Muscle of leg (tissue), 3 donors: ENCODE measurements at regions not wholly inside any gene's neighbourhood (a gene's known extent, or its start where the extent isn't known, plus 50 kb on each side); places are given as distances from the start of the nearest gene placed in this dataset.
"Not testable (repeated sequence)": the region's sequence is repeated elsewhere in the genome, so short reads cannot be mapped to it uniquely, and the experiment has no call there.

Experiments used
- DNase-seq: peaks from one replicate; pipeline ENCODE4 v3.0.0; 2013
- H3K27ac ChIP-seq: one replicate; pipeline ENCODE4 v1.5.1; 2013; ENCODE audit warnings: mild to moderate bottlenecking, low read length, control low read depth
- H3K27me3 ChIP-seq: one replicate; pipeline ENCODE4 v1.6.1; 2013; ENCODE audit warnings: low read length; ENCODE audit not compliant: control insufficient read depth, insufficient read depth
- H3K36me3 ChIP-seq: one replicate; pipeline ENCODE4 v1.6.1; 2013; ENCODE audit warnings: low read length; ENCODE audit not compliant: control insufficient read depth, insufficient read depth
- H3K4me1 ChIP-seq: one replicate; pipeline ENCODE4 v1.6.1; 2013; ENCODE audit warnings: low read length; ENCODE audit not compliant: control insufficient read depth, insufficient read depth
- H3K4me3 ChIP-seq: one replicate; pipeline ENCODE4 v1.5.1; 2013; ENCODE audit warnings: low read length, control low read depth
- H3K9me3 ChIP-seq: replicated peaks from 2 replicates; pipeline ENCODE4 v1.6.1; 2013; ENCODE audit warnings: low read depth, low read length; ENCODE audit not compliant: control insufficient read depth
- WGBS: methylation state at CpG from one replicate; pipeline ENCODE4 v1.1.5; 2013; ENCODE audit warnings: missing lambda C conversion rate; ENCODE audit not compliant: insufficient coverage; 5-methylcytosine and 5-hydroxymethylcytosine counted together

GRCh38 chr13:44739120-44739519 is 163.0 kb upstream of the TSC22D1 start:
- Histone ChIP-seq H3K4me3 (no peak overlapping the region), H3K27ac (no peak overlapping the region), H3K36me3 (no peaks in the 10 kb centered on the region), H3K27me3 (no peaks in the 10 kb centered on the region), H3K9me3 (no peaks in the 10 kb centered on the region), H3K4me1 (peaks cover 13% of the 10 kb centered on the region)
- no peak for DNase-seq
- 100% methylated on average over 1 of the region's 4 CpGs for WGBS

- no peak overlapping the region for H3K4me3 ChIP-seq
- peaks cover 15% of the 10 kb centered on the region for H3K4me1 ChIP-seq
- no peak overlapping the region for H3K27ac ChIP-seq
- H3K9me3 ChIP-seq = no peaks in the 10 kb centered on the region
- H3K36me3 ChIP-seq = no peaks in the 10 kb centered on the region
- WGBS = 80% methylated on average over 1 of the region's 2 CpGs
- no peak for DNase-seq
- no peaks in the 10 kb centered on the region for H3K27me3 ChIP-seq
Observed at GRCh38 chr13:44738463-44738862, 162.3 kb upstream of the TSC22D1 start.

- H3K27ac ChIP-seq = no peak overlapping the region
- no peaks in the 10 kb centered on the region for H3K27me3 ChIP-seq
- H3K4me1 ChIP-seq = peaks cover 18% of the 10 kb centered on the region
- H3K36me3 ChIP-seq = no peaks in the 10 kb centered on the region
- no peak overlapping the region for H3K4me3 ChIP-seq
- WGBS = no CpG with 5 or more reads among the region's 4 CpGs
- H3K9me3 ChIP-seq = no peaks in the 10 kb centered on the region
- no peak for DNase-seq
Observed at GRCh38 chr13:44735806-44736205, 159.7 kb upstream of the TSC22D1 start.

DNA sequence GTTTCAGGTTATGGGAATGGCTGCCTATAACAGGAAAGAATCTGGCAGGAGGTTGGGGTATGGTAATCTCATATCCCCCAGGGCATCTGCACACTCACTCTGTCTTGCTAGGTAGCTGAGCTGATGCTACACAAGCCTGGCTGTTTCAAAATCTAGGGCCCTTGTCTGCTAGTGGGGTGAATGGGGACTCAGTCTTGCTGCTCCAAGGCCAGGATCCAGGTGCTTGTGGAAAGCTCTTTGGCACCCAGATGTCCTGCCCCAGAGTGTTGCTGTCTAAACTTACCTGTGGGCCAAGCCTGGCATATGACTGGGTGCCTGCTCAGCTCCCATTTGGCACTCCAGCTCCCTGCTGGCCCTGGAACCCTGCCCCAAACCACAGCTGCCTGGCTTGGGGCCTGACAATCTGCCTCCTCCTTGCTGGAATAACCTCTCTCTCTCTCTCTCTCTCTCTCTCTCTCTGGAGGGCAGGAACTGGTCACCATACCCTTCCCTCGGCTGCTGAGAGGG is 158.1 kb upstream of the TSC22D1 start:
- Histone ChIP-seq H3K27ac (peak overlapping the region; percentile 11), H3K9me3 (no peaks in the 10 kb centered on the region), H3K36me3 (no peaks in the 10 kb centered on the region), H3K4me3 (no peak overlapping the region), H3K4me1 (peaks cover 21% of the 10 kb centered on the region), H3K27me3 (no peaks in the 10 kb centered on the region)
- DNase-seq = peak; percentile 65
- 40% methylated on average over 1 of the region's 1 CpG for WGBS

GRCh38 chr13:44732503-44733098 is 156.5 kb upstream of the TSC22D1 start:
- no peaks in the 10 kb centered on the region for H3K36me3 ChIP-seq
- H3K27me3 ChIP-seq = no peaks in the 10 kb centered on the region
- WGBS = 72% methylated on average over 8 of the region's 13 CpGs
- no peak overlapping the region for H3K4me3 ChIP-seq
- no peaks in the 10 kb centered on the region for H3K9me3 ChIP-seq
- no peak for DNase-seq
- peaks cover 21% of the 10 kb centered on the region for H3K4me1 ChIP-seq
- H3K27ac ChIP-seq = no peak overlapping the region

GRCh38 chr13:44730851-44731250 is 154.7 kb upstream of the TSC22D1 start:
- no peak for DNase-seq
- H3K27ac ChIP-seq = no peak overlapping the region
- H3K27me3 ChIP-seq = no peaks in the 10 kb centered on the region
- no peaks in the 10 kb centered on the region for H3K9me3 ChIP-seq
- WGBS = no CpG with 5 or more reads among the region's 1 CpG
- no peak overlapping the region for H3K4me3 ChIP-seq
- H3K36me3 ChIP-seq = no peaks in the 10 kb centered on the region
- H3K4me1 ChIP-seq = peaks cover 21% of the 10 kb centered on the region

GRCh38 chr13:44730099-44730498 is 154.0 kb upstream of the TSC22D1 start:
- no peaks in the 10 kb centered on the region for H3K27me3 ChIP-seq
- no peak overlapping the region for H3K27ac ChIP-seq
- no peak for DNase-seq
- WGBS = 72% methylated on average over 3 of the region's 15 CpGs
- peaks cover 18% of the 10 kb centered on the region for H3K4me1 ChIP-seq
- H3K9me3 ChIP-seq = no peaks in the 10 kb centered on the region
- H3K4me3 ChIP-seq = no peak overlapping the region
- H3K36me3 ChIP-seq = no peaks in the 10 kb centered on the region

- H3K27ac ChIP-seq, H3K4me1 ChIP-seq, H3K27me3 ChIP-seq, DNase-seq, H3K9me3 ChIP-seq, H3K4me3 ChIP-seq, H3K36me3 ChIP-seq: not testable (repeated sequence)
- 69% methylated on average over 3 of the region's 7 CpGs for WGBS
Observed at GRCh38 chr13:44727591-44727990, 151.5 kb upstream of the TSC22D1 start.

- Histone ChIP-seq H3K27me3 (no peaks in the 10 kb centered on the region), H3K4me3 (no peak overlapping the region), H3K9me3 (peaks cover 6% of the 10 kb centered on the region), H3K4me1 (peaks cover 3% of the 10 kb centered on the region), H3K36me3 (no peaks in the 10 kb centered on the region), H3K27ac (no peak overlapping the region)
- WGBS = 87% methylated on average over 3 of the region's 6 CpGs
- DNase-seq = no peak
Observed at GRCh38 chr13:44726778-44727177, 150.6 kb upstream of the TSC22D1 start.

DNA sequence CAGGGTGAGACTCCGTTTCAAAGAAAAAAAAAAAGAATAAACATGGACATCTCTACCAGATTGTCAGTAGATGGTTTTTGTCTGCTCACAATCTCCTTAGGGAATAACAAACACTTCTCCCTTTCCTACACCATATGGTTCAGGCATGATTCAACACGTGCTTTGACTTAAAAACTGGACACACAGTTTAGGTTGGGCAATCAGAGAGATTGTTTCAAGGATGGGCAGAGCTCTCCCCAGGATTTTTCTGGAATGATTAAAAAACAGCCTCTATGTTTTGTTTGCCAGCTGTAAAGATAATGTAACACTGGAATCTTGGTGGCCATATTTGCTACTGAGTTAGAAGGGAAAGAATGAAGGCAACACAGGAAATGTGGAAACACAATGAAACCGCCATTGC is 150.1 kb upstream of the TSC22D1 start:
- 0% methylated on average over 1 of the region's 3 CpGs for WGBS
- Histone ChIP-seq H3K4me1 (peaks cover 3% of the 10 kb centered on the region), H3K4me3 (no peak overlapping the region), H3K36me3 (no peaks in the 10 kb centered on the region), H3K27ac (no peak overlapping the region), H3K27me3 (no peaks in the 10 kb centered on the region), H3K9me3 (peaks cover 6% of the 10 kb centered on the region)
- DNase-seq = no peak
